ENCODE measurements at regions not wholly inside any gene's neighbourhood (a gene's known extent, or its start where the extent isn't known, plus 50 kb on each side); places are given as distances from the start of the nearest gene placed in this dataset.
A peak's percentile ranks its signal among the peaks of the same experiment; 100 is the strongest.

- no peak overlapping the region for H3K4me3 ChIP-seq (ENCODE audit: low read depth, low read length)
- DNase-seq (ENCODE audit: low read depth), result no peak
- TF ChIP-seq, protein P1, sequence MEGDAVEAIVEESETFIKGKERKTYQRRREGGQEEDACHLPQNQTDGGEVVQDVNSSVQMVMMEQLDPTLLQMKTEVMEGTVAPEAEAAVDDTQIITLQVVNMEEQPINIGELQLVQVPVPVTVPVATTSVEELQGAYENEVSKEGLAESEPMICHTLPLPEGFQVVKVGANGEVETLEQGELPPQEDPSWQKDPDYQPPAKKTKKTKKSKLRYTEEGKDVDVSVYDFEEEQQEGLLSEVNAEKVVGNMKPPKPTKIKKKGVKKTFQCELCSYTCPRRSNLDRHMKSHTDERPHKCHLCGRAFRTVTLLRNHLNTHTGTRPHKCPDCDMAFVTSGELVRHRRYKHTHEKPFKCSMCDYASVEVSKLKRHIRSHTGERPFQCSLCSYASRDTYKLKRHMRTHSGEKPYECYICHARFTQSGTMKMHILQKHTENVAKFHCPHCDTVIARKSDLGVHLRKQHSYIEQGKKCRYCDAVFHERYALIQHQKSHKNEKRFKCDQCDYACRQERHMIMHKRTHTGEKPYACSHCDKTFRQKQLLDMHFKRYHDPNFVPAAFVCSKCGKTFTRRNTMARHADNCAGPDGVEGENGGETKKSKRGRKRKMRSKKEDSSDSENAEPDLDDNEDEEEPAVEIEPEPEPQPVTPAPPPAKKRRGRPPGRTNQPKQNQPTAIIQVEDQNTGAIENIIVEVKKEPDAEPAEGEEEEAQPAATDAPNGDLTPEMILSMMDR (IDR thresholded peaks at IDR 0.05; ENCODE audit: control insufficient read depth, extremely low read depth, insufficient read depth), result no peak
These were observed 64.7 kb downstream of the SNRPE start for GRCh38 chr1:203926025-203926540.

GRCh38 chr1:203929741-203930309, 68.4 kb downstream of the SNRPE start:
- DNase-seq (ENCODE audit: low read depth), result peak; percentile 38
- TF ChIP-seq, protein P1 (IDR thresholded peaks at IDR 0.05; ENCODE audit: control insufficient read depth, extremely low read depth, insufficient read depth), result no peak
- peak overlapping the region; percentile 24 for H3K4me3 ChIP-seq (ENCODE audit: low read depth, low read length)

DNA sequence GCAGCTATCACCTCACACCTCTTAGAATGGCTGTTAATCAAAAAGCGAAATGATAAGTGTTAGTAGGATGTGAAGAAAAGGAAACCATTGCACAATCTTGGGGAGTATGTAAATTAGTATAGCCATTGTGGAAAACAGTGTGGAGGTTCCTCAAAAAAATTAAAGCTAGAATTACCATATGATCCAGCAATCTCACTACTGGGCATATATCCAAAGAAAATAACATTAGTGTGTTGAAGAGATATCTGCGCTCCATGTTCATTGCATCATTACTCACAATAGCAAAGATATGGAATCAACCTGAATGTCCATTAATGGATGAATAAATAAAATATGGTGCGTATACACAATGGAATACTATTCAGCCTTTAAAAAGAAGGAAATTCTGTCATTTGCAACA, 68.9 kb downstream of the SNRPE start:
- no peak for DNase-seq (ENCODE audit: low read depth)
- H3K4me3 ChIP-seq (ENCODE audit: low read depth, low read length), result peak overlapping the region; percentile 24; the same call in 1 of the 2 replicates
- TF ChIP-seq, protein P1 (IDR thresholded peaks at IDR 0.05; ENCODE audit: control insufficient read depth, extremely low read depth, insufficient read depth), result no peak

- peak; percentile 64 for DNase-seq (ENCODE audit: low read depth)
- TF ChIP-seq, protein P1 (IDR thresholded peaks at IDR 0.05; ENCODE audit: control insufficient read depth, extremely low read depth, insufficient read depth), result no peak
- H3K4me3 ChIP-seq (ENCODE audit: low read depth, low read length), result no peak overlapping the region
These were observed 70.6 kb downstream of the SNRPE start for GRCh38 chr1:203931953-203932352.

GRCh38 chr1:203932556-203932955, 71.2 kb downstream of the SNRPE start:
- no peak overlapping the region for H3K4me3 ChIP-seq (ENCODE audit: low read depth, low read length)
- no peak for DNase-seq (ENCODE audit: low read depth)
- TF ChIP-seq, protein P1 (IDR thresholded peaks at IDR 0.05; ENCODE audit: control insufficient read depth, extremely low read depth, insufficient read depth), result no peak

GRCh38 chr1:203934027-203934426, 72.6 kb downstream of the SNRPE start:
- no peak for DNase-seq (ENCODE audit: low read depth)
- H3K4me3 ChIP-seq (ENCODE audit: low read depth, low read length), result no peak overlapping the region
- TF ChIP-seq, protein P1 (IDR thresholded peaks at IDR 0.05; ENCODE audit: control insufficient read depth, extremely low read depth, insufficient read depth), result no peak

DNA sequence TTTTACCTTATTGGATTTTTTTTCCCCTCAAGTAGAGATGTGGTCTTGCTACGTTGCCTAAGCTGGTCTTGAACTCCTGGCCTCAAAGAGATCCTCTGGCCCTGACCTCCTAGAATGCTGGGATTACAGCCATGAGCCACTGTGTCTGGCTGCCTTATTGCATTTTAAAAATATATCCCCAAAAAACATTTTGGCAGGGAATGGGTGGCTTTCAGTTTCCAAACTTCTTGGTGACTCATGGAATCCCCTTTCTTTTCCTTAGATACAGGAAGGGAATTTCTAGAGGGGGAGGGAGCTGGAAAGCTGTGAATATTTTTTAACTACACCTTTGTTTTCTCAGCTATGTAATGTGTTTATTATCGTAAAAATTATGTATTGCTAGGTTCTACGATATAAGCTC, 73.3 kb downstream of the SNRPE start:
- DNase-seq (ENCODE audit: low read depth), result no peak
- TF ChIP-seq, protein P1 (IDR thresholded peaks at IDR 0.05; ENCODE audit: control insufficient read depth, extremely low read depth, insufficient read depth), result no peak
- H3K4me3 ChIP-seq (ENCODE audit: low read depth, low read length), result no peak overlapping the region
